NCI-H446 (cell line): ENCODE measurements at regions not wholly inside any gene's neighbourhood (a gene's known extent, or its start where the extent isn't known, plus 50 kb on each side); places are given as distances from the start of the nearest gene placed in this dataset.
A peak's percentile ranks its signal among the peaks of the same experiment; 100 is the strongest.

Experiments used
- DNase-seq, 2 experiments: peaks; one replicate each; lab custom pipeline; 2025; lab: John Stamatoyannopoulos, UW

DNA sequence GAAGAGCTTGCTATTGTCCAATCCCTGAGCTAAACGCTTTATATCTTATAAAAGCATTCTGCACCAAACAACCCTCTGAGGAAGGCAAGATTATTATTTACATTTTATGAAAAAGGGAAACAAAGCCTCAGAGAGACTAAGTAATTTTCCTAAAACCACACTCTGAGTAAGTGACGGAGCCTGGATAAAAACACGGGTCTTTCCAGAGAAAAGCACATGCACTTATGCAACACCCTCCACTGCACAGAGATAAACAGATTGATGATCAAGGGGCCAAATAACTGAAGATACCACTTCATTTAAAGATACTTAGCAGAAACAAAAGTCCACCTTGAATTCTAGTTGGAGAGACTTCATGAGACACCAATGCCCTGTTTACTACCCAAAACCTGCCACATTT lies 214.7 kb upstream of the PDE10A start:
- DNase-seq = no peak

DNA sequence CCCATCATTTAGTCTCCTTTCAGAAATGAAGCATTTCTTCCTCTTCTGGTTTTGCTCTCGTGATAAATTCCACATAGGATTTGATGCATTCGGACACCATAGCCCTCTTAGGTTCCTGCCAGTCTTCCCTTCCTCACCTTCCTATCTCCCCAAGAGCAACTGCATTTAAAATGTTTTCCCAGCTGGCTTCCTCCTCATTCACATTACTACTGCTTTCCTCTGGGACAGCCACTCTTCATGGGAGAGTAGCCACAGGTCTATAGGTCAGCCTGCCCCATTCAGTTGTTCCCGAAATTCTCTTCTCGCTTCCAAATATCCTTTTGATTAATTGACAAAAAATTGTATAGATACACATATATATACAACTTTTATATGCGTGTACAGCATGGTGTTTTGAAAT lies 214.2 kb upstream of the PDE10A start:
- DNase-seq = no peak

DNA sequence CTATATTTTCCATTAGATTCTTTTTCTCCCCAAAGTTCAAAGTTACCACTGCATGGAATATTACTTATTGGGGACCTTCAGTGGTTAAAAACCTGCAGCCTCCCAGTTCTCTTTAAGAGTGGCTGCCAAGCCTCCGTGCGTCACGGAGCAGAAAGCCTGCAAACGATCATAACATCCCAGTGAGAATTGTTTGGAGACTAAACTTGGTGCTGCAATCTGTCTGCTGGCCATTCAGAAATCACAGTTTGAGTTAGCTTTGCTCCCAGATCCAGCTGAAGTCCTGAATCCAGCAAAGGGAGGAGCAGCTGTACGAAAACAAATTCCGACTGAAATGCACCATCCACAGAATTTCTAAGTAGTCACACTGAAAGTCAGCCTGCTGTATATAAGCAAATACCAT lies 213.5 kb upstream of the PDE10A start:
- no peak for DNase-seq

DNA sequence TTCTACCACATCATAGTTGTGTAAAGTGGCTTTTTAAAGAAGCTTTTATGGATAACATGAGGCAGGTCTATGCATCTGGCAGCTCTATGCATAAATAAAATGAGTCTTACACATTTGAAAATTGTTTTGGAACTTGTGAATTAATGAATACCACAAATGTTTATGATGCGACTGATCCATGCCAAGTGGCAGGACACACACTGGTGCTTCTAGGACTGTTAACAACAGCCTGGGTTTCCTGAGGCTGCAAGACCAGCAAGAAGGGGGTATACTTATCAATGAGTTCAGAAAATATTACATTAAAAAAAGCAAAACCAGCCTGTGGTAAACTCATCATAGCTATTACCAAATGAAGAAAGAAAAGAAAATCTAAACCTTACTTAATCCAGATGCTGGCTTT lies 212.9 kb upstream of the PDE10A start:
- no peak for DNase-seq

DNA sequence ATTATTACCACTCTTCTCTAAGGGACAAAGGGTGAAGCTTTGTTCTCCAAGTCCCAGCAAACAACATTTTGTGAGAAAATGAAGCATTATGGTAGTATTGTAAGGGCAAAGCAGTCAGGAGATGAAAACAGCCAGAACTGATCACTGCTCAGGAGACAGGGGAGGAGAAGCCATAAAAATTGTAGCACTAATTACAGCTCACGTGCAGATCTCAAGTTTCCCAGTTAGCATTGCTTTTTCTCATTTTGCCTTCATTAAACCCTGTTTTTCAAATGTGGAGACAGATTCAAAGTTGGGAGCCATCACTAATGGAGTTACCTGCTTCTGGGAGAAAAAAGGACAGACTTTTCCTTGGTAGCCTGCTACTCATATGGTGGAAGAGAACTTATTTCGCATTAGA lies 210.9 kb upstream of the PDE10A start:
- DNase-seq = no peak

DNA sequence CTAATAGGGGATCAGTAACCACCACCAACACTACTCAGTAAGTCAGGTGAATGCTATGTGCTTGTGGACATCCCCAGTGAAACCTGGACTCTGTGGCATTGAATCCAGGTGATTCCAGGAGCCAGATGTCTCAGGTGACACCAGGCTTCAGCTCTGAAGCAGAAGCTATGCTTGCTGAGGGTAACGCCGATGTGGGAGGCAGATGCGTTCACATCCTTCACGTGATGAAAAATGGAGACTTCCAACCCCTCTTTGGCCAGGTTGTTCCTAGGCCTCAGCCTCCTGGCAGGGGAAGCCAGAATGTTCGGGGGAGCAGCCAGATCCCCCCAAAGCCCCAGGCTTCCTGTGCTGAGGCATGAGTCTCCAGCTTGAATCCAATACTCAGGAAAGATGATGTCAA lies 209.8 kb upstream of the PDE10A start:
- DNase-seq = no peak

DNA sequence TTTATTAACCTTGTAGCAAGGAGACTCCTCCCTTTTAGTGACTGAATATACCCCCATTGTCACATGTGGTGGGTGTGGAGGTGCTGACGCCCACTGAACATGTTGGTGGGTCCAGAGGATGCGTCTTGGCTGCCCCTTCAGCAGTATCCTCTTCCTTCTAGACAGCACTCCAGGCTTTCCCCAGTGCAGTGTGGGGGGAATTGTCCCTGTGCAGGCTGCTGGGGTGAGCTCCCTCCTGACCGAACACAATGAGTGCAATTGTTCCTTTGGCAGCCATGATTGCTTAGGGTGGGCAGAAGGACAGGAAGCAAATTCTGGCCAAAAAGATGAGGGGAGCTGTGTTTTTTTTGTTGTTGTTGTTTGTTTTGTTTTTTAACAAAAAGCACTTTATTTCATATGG lies 209.3 kb upstream of the PDE10A start:
- no peak for DNase-seq

DNA sequence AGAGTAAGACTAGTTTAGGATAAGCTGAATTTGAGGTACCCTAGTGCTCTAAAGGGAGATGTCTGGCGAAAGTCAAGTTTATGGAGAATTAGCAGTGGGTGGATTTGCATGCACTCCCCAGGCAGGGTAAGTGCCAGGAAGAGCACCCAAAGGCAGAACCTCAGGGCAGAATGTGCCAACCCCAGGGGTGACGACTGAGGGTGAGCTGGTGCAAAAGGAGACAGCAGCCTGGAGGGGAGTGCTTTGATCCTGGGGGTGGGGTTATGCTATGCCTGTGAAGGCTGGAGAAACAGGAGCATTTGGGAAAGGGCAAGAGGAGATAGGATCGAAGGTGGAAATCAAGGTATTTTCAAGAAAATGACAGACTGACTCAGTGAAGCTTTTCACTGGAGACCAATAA lies 208.5 kb upstream of the PDE10A start:
- no peak for DNase-seq

DNA sequence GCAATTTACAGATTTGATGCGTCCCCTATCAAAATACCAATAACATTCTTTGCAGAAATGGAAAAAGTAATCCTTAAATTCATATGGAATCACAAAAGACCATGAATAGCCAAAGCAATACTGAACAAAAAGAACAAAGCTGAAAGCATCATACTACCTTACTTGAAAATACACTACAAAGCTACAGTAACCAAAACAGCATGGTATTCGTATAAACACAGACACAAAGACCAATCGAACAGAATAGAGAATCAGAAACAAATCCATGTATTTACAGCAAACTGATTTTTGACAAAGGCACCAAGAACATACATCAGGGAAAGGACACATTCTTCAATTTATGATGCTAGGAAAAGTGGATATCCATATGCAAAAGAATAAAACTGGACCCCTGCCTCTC lies 206.5 kb upstream of the PDE10A start:
- DNase-seq = no peak

DNA sequence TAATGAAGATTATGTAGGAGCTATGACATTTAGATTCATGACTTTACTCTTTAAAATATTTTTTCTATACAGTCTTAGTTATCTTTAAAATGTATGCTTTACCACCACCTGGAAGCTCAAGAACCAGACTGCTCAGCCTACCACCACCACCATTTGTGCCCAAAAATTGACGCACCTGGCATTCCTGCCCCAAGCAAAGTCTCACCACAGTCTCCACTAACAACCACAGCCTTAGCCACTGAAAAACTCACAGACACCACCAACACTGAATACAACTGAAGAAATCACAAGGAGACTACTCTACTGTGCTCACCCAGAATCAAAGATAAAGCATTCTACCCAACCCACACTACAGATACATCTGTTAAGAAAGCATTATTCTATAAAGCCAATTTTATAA lies 201.9 kb upstream of the PDE10A start:
- DNase-seq = no peak

DNA sequence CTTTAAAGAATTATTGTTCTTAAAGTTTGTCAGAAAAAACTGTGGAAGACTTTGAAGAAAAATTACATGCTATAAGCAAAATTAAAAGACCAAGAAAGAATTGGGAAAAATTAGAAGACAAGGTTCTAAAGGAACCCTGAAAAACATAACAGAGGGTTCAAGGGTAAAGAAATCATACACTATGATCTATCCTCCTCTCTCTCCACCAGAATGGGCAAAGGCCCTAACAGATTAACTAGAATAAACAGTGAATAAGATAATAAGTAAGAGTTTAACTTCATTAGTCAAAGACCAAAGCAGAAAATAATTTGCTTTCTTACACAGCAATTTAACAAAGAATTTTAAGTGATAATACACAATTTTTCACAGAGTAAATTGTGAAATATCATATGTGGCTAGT lies 201.2 kb upstream of the PDE10A start:
- DNase-seq = no peak

DNA sequence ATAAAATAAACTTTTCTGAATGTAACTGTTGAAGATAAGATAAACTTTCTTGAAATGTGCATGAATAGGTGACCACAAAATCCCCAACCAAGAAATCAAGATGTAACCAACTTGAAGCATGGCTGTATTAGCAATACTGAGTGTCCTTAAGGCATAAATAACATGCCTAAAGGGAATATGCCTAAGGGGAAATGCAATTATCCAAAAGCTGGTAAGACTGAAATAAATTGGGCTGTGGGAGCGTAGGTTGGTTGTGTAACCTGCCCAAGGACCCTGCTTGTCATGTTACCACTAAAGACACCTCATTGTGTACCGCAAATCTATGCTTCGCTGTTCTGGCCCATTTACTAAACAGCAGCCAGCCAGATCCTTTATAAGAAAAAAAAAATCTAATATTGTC lies 200.8 kb upstream of the PDE10A start:
- no peak for DNase-seq

DNA sequence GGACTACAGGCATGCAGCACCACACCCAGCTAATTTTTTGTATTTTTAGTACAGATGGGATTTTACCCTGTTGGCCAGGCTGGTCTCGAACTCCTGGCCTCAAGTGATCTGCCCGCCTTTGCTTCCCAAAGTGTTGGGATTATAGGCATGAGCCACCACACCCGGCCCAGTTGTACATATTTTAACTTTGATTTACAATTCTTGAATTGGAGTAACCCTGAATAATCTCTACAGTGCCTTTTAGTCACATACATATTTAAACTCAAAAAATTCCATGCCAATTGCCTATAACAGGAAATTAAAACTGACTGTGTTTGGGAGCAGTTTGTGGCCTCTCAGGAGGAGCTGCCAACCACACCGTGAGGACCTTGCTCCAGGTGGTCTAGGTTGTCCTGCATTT lies 199.8 kb upstream of the PDE10A start:
- no peak for DNase-seq

DNA sequence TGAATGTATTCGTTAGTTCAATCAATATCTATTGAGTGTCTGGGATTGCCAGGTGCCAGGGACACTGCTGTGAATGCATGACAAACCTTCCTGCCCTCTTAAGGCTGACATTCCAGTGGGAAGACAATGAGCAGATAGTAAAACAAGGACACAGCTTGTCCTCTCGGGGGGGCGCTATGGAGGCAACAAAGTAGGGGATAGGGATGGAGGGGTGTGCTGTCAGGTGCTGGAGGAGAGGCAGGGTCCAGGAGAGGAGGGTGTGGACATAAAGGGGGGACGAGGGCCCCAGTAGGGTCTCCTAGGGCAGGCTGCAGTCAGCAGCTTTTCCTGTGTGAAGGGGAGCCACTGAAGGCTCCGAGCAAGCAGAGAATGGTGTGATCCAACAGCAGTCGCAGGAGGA lies 198.2 kb upstream of the PDE10A start:
- DNase-seq = no peak

DNA sequence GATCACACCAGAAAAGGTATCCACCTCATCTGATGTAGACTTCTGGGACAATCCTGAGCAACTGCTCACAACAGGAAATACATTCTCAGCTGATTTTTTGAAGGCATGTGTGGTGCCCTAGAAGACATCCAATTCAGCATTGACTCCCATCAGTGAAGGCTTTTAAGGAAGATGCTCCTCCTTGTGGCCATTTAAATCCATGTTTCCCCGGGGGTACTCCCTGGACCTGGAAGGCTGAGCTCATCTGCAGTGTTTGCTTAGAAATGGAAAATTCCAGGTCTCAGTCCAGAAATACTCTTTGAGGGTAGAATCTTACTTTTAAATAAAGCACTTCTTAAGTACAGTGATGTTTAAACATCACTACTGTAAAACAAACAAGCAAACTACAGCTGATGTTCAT lies 195.5 kb upstream of the PDE10A start:
- DNase-seq = no peak

DNA sequence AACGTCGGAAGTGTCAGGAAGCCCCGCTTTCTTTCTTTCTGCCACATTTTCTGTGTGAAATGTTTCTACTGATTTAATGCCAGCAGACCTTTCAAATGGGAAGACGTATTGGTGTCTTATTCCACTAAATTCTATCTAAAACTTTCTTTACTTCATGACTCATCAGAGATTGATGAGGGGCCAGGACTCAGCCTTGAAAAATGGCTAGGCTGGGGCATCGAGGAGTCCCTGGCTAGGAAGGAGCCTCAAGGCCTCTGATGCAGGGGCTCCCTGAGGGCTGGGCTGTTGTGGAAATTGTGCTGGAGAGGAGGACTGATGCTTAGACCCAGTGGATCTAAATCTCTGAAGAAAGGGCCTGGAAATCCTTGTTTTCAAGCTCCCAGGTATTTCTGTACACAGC lies 192.8 kb upstream of the PDE10A start:
- no peak for DNase-seq

DNA sequence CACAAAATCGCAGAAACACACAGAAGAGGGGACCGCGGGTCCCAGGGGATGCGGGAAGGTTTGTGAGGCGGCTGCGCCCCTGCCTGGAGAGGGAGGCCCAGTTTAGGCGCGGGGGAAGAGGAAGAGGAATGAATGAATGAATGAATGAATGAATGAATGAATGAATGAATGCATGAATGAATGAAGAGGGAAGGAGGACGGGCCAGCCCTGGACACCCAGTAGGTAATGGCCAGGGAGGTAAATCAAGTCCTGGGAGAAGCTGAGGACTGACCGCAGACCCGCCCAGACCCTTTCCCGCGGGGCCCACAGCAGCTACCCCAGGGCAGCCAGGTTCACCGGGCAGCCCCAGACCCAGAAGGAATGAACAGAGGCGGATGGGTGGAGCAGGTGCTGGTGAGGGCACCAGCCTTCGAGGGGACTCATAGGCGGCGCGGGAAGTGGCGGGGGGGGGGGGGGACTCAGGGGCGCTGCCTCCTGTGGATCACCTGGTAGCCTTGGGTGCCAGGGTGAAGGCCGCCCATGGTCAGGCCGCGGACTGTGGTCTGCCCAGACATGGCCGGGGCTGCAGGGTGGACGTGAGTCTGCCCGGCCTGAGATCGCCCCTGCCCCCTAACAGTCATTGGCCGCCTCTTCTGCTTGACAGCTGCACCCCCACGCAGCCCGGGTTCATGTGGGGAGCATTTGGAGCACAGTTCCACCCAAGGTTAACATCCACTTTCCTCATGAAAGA lies 192.0 kb upstream of the PDE10A start:
- DNase-seq = no peak

DNA sequence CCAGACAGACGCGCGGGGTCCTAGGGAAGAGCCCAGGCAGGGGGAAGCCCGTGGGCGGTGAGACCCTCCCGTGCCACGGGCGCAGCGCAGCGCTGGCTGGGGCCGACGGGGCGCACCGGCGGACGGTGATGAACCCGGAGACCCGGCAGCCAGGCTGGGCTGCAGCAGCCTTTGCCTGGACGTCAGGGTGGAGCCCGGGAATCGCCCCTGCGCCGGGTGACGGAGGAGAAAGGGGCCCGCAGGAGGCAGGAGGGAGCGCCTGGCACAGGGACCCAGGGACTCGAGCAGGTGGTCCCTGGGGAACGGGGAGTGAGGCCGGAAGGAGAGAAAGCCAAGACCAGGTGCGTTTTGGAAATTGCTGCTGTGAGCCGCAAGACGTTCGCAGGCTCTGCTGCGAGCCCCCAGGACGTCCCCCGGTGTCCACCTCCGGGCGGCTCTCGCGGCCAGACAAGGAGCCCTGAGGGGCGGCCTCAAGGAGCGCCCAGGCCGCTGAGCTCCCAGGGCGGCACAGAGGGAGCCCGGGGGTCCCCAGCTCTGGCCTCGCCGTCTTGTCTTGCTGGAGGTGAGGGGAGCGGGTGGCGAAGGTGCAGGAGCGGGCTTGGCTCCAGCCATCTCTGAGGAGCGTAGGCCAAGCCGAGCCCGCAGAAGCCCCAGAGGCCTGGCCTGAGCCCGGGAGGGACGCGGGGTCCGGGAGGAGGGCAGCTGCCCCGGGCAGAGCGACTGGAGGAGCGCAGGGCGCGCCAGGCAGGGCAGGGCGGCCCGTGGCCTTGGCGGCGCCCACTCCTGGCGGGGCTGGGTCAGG lies 191.2 kb upstream of the PDE10A start:
- no peak for DNase-seq

DNA sequence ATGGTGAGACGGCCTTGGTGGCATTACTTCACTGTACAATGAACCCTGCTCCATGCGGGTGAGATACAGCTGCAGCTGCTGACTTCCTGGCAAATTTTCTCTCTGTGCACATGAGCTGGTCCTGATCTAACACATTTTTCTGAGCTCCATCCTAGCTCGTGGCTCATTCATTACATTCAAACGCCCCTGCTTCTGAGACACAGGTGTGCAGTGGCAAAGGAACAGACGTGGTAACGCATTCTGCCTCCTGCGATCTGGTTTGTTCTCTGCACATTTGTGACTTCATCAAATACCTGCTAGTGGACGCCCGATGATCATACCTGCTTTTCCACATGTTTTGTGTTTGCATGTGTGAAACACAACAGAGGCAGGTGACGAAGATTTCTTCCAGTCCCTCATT lies 189.6 kb upstream of the PDE10A start:
- DNase-seq = no peak

DNA sequence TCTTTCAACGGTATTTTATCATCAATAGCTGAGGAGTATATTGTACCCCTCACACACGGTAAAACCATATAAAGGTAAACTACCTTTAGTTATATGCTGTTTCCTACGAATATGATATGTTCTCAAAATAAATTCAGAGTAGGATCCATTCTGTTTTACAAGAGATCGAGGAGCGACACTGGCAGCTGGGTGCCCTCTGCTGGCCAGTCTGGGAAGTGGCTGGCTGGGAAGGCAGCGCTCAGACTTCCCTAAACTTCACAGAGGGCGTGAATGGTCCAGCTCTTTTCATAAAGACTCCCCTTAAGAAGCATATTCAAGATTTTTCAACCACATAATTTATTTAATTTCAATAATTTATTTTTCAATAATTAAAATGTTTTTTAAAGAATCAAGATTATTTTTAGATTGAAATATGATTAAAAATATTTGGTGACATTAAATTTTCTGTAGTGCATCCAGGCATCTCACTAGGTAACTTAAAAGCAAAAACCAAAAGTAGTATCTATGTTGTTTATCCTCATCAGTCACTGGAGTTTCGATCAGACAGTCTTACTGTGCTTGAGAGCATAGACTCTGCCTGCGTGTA lies 187.5 kb upstream of the PDE10A start:
- DNase-seq = peak; percentile 13 to 48

DNA sequence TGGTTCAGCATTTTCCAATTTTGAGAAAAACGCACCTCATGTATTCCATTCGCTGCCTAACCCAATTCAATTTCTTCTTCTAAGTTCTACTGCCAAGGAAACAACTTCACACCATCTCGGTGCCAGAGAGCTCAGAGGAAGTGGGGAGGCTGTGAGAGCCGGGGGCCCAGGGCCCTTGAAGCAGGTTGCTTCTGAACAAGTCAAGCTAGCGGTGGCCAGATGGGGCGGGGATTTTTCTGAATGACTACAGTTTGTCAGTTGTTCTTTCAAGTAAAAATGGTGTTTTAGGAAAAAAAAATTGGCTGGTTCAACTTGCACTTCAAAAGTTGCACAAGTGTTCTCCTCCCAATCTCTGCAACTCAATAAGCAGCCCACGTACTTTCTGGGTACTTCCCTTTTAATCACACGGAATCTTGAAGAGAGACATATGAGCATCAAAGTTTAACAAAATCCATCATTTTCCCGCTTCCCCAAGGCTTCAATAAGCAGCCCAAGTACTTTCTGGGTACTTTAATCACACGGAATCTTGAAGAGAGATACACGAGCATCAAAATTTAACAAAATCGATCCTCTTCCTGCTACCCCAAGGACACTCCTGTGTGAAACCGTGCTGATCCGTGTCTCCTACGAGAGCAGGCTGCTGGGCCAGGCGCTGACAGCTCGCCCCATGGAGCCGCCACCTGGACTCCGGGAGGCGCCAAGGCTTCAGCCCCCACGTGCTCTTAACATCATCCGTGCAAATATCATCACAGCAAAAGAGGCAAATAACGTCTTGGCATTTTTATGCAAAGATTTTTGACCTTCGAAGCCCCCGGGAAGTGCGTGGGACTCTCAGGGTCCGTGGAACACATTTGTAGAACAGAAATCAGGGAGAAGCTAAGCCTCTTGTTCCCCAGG lies 186.7 kb upstream of the PDE10A start:
- DNase-seq = no peak

DNA sequence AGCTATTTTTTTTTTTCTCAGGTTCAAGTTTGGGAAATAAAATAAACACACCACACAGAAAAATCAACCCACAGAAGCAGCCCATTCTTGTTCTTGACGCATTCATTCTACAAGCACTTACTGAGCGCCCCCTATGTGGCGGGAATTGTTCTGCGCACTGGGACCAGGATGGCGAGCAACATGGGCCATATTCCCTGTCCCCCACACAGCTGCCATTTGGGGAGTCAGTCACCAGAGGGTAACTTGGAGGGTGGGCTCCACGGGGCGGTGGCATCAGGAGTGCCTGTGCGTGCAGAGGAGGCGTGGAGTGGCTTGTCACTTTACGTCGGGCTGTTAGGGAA lies 185.0 kb upstream of the PDE10A start:
- no peak for DNase-seq
